GM12878 (cell line): ENCODE measurements at regions not wholly inside any gene's neighbourhood (a gene's known extent, or its start where the extent isn't known, plus 50 kb on each side); places are given as distances from the start of the nearest gene placed in this dataset.

Experiments
- ATAC-seq: fragments of 200-7000 bp; cut with Tn5 transposase; 3 replicates; pipeline ENCODE4 v1.9.1; 2020; ENCODE audit warnings: mild to moderate bottlenecking, moderate library complexity
- BruUV-seq: library from RNA; stranded (reverse); fragments of 400-500 nt; replicated peaks from 2 replicates; lab custom pipeline; 2021; lab: Mats Ljungman, UMichigan
- CTCF ChIA-PET: fragments of 300-600 bp; sonication (Branson Sonifier 250); formaldehyde crosslinking; extraction: SDS; loops from one replicate; lab custom pipeline; 2021; ENCODE audit warnings: inconsistent platforms; lab: Yijun Ruan, JAX
- POLR2A ChIA-PET: fragments of 350-600 bp; formaldehyde crosslinking; extraction: SDS; loops from one replicate; lab custom pipeline; 2021; ENCODE audit warnings: inconsistent platforms; lab: Charles Lee
- RAD21 ChIA-PET: fragments of 300-600 bp; sonication (Branson Sonifier 250); formaldehyde crosslinking; loops from one replicate; lab custom pipeline; 2023; ENCODE audit warnings: antibody characterized with exemption; ENCODE audit not compliant: unreplicated experiment; lab: Charles Lee
- SMC1A ChIA-PET: fragments of 300-600 bp; sonication (Branson Sonifier 250); formaldehyde crosslinking; loops from one replicate; lab custom pipeline; 2023; ENCODE audit not compliant: unreplicated experiment, uncharacterized antibody; lab: Charles Lee
- DNase-seq: peaks from one replicate; pipeline ENCODE4 v3.0.0-alpha.2; 2011; ENCODE audit warnings: low read depth, low spot score
- FAIRE-seq: peaks from 3 replicates; lab custom pipeline; 2011; peaks lifted over from hg19 to GRCh38; lab: Jason Lieb, UNC
- H2AFZ ChIP-seq: 2 replicates; pipeline ENCODE4 v1.6.0; 2011; ENCODE audit warnings: low read depth, low read length, control low read depth; ENCODE audit not compliant: control insufficient read depth
- H3K27ac ChIP-seq: 2 replicates; pipeline ENCODE4 v1.5.1; 2011; ENCODE audit warnings: control low read depth; ENCODE audit not compliant: control insufficient read depth, insufficient read depth
- H3K27me3 ChIP-seq, 2 experiments: replicated peaks in 1 of 2; 2 replicates each; pipeline versions ENCODE4 v1.6.0 to v1.6.1; 2011; ENCODE audit warnings: low read length in 1 of 2; ENCODE audit not compliant: control insufficient read depth in 2 of 2, insufficient read depth in 2 of 2
- H3K36me3 ChIP-seq, 2 experiments: 2 replicates each; pipeline ENCODE4 v1.5.1; 2011; ENCODE audit warnings: low read length in 1 of 2; ENCODE audit not compliant: control insufficient read depth in 2 of 2, insufficient read depth in 2 of 2
- H3K4me1 ChIP-seq: 2 replicates; pipeline ENCODE4 v1.6.1; 2011; ENCODE audit warnings: mild to moderate bottlenecking, low read length, moderate library complexity, mixed read lengths; ENCODE audit not compliant: control insufficient read depth, insufficient read depth
- H3K4me2 ChIP-seq: 2 replicates; pipeline ENCODE4 v1.6.0; 2011; ENCODE audit warnings: control low read depth; ENCODE audit not compliant: control insufficient read depth, insufficient read depth
- H3K4me3 ChIP-seq: fragments of 200-600 bp; sonication (generic); 2 replicates; pipeline ENCODE4 v1.5.1; 2016
- H3K79me2 ChIP-seq: 2 replicates; pipeline ENCODE4 v1.6.0; 2011; ENCODE audit warnings: low read length; ENCODE audit not compliant: control insufficient read depth, insufficient read depth
- H3K9ac ChIP-seq: 2 replicates; pipeline ENCODE4 v1.8.0; 2011; ENCODE audit warnings: low read length, control low read depth, mixed read lengths; ENCODE audit not compliant: control insufficient read depth, insufficient read depth
- H3K9me3 ChIP-seq: replicated peaks from 3 replicates; pipeline ENCODE4 v1.5.1; 2011; ENCODE audit warnings: mild to moderate bottlenecking, low read length; ENCODE audit not compliant: control insufficient read depth, insufficient read depth
- H4K20me1 ChIP-seq: 2 replicates; pipeline ENCODE4 v1.6.0; 2011; ENCODE audit not compliant: control insufficient read depth, insufficient read depth
- BACH1 ChIP-seq: fragments of 450-650 bp; IDR thresholded peaks from 2 replicates; pipeline ENCODE4 v1.6.1; 2017; ENCODE audit warnings: mild to moderate bottlenecking, borderline replicate concordance
- CHD4 ChIP-seq: fragments of 200-600 bp; sonication (generic); IDR thresholded peaks from 2 replicates; pipeline ENCODE4 v1.6.1; 2016; ENCODE audit warnings: mild to moderate bottlenecking
- IKZF1 ChIP-seq: fragments of 450-650 bp; conservative IDR thresholded peaks from 2 replicates; pipeline ENCODE4 v1.6.1; 2017; ENCODE audit warnings: antibody characterized with exemption, mild to moderate bottlenecking
- RAD21 ChIP-seq: IDR thresholded peaks from 2 replicates; pipeline ENCODE4 v1.6.1; 2011; ENCODE audit warnings: mild to moderate bottlenecking, low read depth, low read length, moderate library complexity; ENCODE audit not compliant: insufficient read depth
- RB1 ChIP-seq: fragments of 450-650 bp; formaldehyde crosslinking; IDR thresholded peaks from 2 replicates; pipeline ENCODE4 v1.6.1; 2017; ENCODE audit warnings: mild to moderate bottlenecking, borderline replicate concordance
- RCOR1 ChIP-seq: conservative IDR thresholded peaks from 2 replicates; pipeline ENCODE4 v1.6.1; 2012; ENCODE audit warnings: low read depth, low read length, improper control_type of control experiment
- RELA ChIP-seq: fragments of 450-650 bp; IDR thresholded peaks from 2 replicates; pipeline ENCODE4 v1.8.0; 2014; ENCODE audit warnings: borderline replicate concordance; ENCODE audit not compliant: partially characterized antibody
- SIX5 ChIP-seq: IDR thresholded peaks from 2 replicates; pipeline ENCODE4 v1.6.1; 2011; ENCODE audit warnings: mild to moderate bottlenecking, low read depth, low read length, moderate library complexity; ENCODE audit not compliant: severe bottlenecking
- SP1 ChIP-seq: IDR thresholded peaks from one replicate; pipeline ENCODE4 v1.6.1; 2011; ENCODE audit warnings: low read depth, low read length
- TCF7 ChIP-seq: IDR thresholded peaks from 2 replicates; pipeline ENCODE4 v1.6.1; 2014; ENCODE audit warnings: antibody characterized with exemption, borderline replicate concordance
- ZBTB40 ChIP-seq: fragments of 450-650 bp; IDR thresholded peaks from 2 replicates; pipeline ENCODE4 v1.6.1; 2016; ENCODE audit warnings: mild to moderate bottlenecking, moderate library complexity, borderline replicate concordance
- ZNF687 ChIP-seq: fragments of 450-650 bp; IDR thresholded peaks from 2 replicates; pipeline ENCODE4 v1.6.1; 2017; ENCODE audit warnings: mild to moderate bottlenecking, moderate library complexity
- WGBS: methylation state at CpG from one replicate; pipeline ENCODE4 v1.1.6; 2016; ENCODE audit warnings: low lambda C conversion rate; ENCODE audit not compliant: insufficient replicate concordance, insufficient coverage; ENCODE audit errors: missing lambda C conversion rate; 5-methylcytosine and 5-hydroxymethylcytosine counted together
- in situ Hi-C: fragments of 300-500 bp; cut with MboI; formaldehyde crosslinking; loops from 9 replicates; pipeline ENCODE4 v1.14.3; 2018; ENCODE audit warnings: mixed read lengths
- intact Hi-C: fragments of 100-400 bp; cut with micrococcal nuclease; formaldehyde crosslinking; loops from one replicate; pipeline ENCODE4 v1.14.2; 2022; ENCODE audit not compliant: unreplicated experiment
- TF ChIP-seq, protein P1 (sequence below): IDR thresholded peaks from 2 replicates; pipeline ENCODE4 v1.6.1; 2011; ENCODE audit warnings: borderline replicate concordance, low read depth, mild to moderate bottlenecking, moderate library complexity, mixed read lengths, low read length; ENCODE audit not compliant: insufficient read depth; ENCODE audit errors: extremely low read length
- TF ChIP-seq, protein P2 (sequence below): fragments of 450-650 bp; IDR thresholded peaks from 2 replicates; pipeline ENCODE4 v1.6.1; 2017; ENCODE audit warnings: low read depth, mild to moderate bottlenecking, moderate library complexity

DNA sequence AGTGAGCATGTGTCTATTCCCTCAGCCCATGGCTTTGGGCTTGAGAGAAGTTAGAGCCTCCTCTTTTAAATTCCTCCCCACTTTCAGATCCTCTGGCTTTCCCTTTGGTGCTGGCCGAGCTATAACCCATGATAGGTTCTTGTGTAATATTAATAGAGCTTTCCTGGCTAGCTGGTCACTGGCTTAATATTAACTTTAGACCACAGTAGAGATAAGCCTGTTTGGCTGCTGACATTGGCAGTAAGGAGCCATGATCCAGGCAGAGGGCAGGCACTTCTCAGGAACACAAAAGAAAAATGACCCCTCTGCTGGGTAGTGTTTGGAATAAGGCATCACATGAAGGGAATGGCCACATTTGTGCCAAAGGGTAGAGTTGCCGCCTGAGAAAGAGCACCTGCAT is 65.4 kb upstream of the UMPS start:
- RAD21 ChIA-PET: no interaction called here
- Histone ChIP-seq H2AFZ (no peak overlapping the region), H3K79me2 (no peaks in the 10 kb centered on the region), H3K9ac (no peak overlapping the region), H3K4me1 (no peaks in the 10 kb centered on the region), H3K27ac (no peak overlapping the region), H3K27me3 (no peaks in the 10 kb centered on the region), H3K36me3 (no peaks in the 10 kb centered on the region), H3K4me3 (no peak overlapping the region), H3K9me3 (no peaks in the 10 kb centered on the region), H4K20me1 (no peaks in the 10 kb centered on the region), H3K4me2 (no peak overlapping the region)
- CTCF ChIA-PET: interaction anchor here (0.6 to 4.2 kb wide), 5 partner anchors 9 to 100 kb away, joined by 3 to 21 read pairs (median 3); no protein-coding TSS in a partner anchor
- ATAC-seq: no peak
- in situ Hi-C loops: no loop called here
- POLR2A ChIA-PET: no interaction called here
- BruUV-seq: no TSS peak
- no peak for FAIRE-seq
- SMC1A ChIA-PET: interaction anchor here (1.2 to 2.4 kb wide), 3 partner anchors 24 to 46 kb away, joined by 3 to 9 read pairs (median 9); no protein-coding TSS in a partner anchor
- DNase-seq: no peak
- 54% methylated on average over 2 of the region's 2 CpGs for WGBS
- intact Hi-C loops: no loop called here
- TF ChIP-seq RELA (no peak), ZBTB40 (no peak), SIX5 (no peak), RCOR1 (no peak), BACH1 (no peak), SP1 (no peak), RAD21 (no peak), CHD4 (no peak), IKZF1 (no peak), ZNF687 (no peak), TCF7 (no peak), RB1 (no peak)
- TF ChIP-seq, protein P1, sequence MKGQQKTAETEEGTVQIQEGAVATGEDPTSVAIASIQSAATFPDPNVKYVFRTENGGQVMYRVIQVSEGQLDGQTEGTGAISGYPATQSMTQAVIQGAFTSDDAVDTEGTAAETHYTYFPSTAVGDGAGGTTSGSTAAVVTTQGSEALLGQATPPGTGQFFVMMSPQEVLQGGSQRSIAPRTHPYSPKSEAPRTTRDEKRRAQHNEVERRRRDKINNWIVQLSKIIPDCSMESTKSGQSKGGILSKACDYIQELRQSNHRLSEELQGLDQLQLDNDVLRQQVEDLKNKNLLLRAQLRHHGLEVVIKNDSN: no peak
- TF ChIP-seq, protein P2, sequence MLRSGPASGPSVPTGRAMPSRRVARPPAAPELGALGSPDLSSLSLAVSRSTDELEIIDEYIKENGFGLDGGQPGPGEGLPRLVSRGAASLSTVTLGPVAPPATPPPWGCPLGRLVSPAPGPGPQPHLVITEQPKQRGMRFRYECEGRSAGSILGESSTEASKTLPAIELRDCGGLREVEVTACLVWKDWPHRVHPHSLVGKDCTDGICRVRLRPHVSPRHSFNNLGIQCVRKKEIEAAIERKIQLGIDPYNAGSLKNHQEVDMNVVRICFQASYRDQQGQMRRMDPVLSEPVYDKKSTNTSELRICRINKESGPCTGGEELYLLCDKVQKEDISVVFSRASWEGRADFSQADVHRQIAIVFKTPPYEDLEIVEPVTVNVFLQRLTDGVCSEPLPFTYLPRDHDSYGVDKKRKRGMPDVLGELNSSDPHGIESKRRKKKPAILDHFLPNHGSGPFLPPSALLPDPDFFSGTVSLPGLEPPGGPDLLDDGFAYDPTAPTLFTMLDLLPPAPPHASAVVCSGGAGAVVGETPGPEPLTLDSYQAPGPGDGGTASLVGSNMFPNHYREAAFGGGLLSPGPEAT: no peak
